K562 (cell line): ENCODE measurements at regions not wholly inside any gene's neighbourhood (a gene's known extent, or its start where the extent isn't known, plus 50 kb on each side); places are given as distances from the start of the nearest gene placed in this dataset.

Source experiments
- ATAC-seq: fragments of 200-7000 bp; cut with Tn5 transposase; 3 replicates; pipeline ENCODE4 v1.9.1; 2020; ENCODE audit warnings: moderate library complexity
- BruUV-seq: library from RNA; stranded (reverse); fragments of 400-500 nt; replicated peaks from 2 replicates; lab custom pipeline; 2021; lab: Mats Ljungman, UMichigan
- CTCF ChIA-PET: fragments of 300-600 bp; formaldehyde crosslinking; extraction: SDS; loops from one replicate; lab custom pipeline; 2021; ENCODE audit warnings: low intra/inter-chr PET ratio; lab: Yijun Ruan, JAX
- POLR2A ChIA-PET: fragments of 300-600, 350-650 bp; sonication (Branson Sonifier 250); formaldehyde crosslinking; extraction: SDS; loops from one replicate; lab custom pipeline; 2021; ENCODE audit warnings: antibody characterized with exemption, inconsistent platforms; lab: Yijun Ruan, JAX
- DNase-seq, 4 experiments: peaks; one replicate each; pipeline versions ENCODE4 v3.0.0 to v3.0.0-alpha.2; 2011 to 2018; ENCODE audit warnings: low spot score in 3 of 4, mixed read lengths in 3 of 4; ENCODE audit errors: extremely low read depth in 1 of 4
- FAIRE-seq: peaks from 2 replicates; lab custom pipeline; 2011; peaks lifted over from hg19 to GRCh38; lab: Jason Lieb, UNC
- H2AFZ ChIP-seq: 2 replicates; pipeline ENCODE4 v1.6.0; 2011; ENCODE audit warnings: low read depth, low read length, control low read depth, inconsistent platforms
- H3K27ac ChIP-seq: fragments of 200-600 bp; 3 replicates; pipeline ENCODE4 v1.8.0; 2011; ENCODE audit warnings: low read depth, mild to moderate bottlenecking, control low read depth, inconsistent platforms, low read length, moderate library complexity, mixed read lengths; ENCODE audit errors: extremely low read depth
- H3K27me3 ChIP-seq, 2 experiments: fragments of 300-600 bp in 1 of 2; 2 replicates in 1 of 2; 3 replicates in 1 of 2; pipeline versions ENCODE4 v1.6.0 to v1.8.0; 2011; ENCODE audit warnings: inconsistent platforms in 2 of 2, low read length in 2 of 2, mild to moderate bottlenecking in 1 of 2, mixed read lengths in 1 of 2, moderate library complexity in 1 of 2; ENCODE audit not compliant: control insufficient read depth in 2 of 2, insufficient read depth in 2 of 2
- H3K36me3 ChIP-seq: fragments of 300-600 bp; 3 replicates; pipeline ENCODE4 v1.8.0; 2011; ENCODE audit warnings: mild to moderate bottlenecking, low read length, inconsistent platforms; ENCODE audit not compliant: control insufficient read depth, insufficient read depth
- H3K4me1 ChIP-seq, 2 experiments: fragments of 200-600 bp in 1 of 2; replicated peaks in 1 of 2; 2 replicates in 1 of 2; 3 replicates in 1 of 2; pipeline versions ENCODE4 v1.5.1 to v1.8.0; 2011; ENCODE audit warnings: inconsistent platforms in 2 of 2, low read length in 2 of 2, mild to moderate bottlenecking in 1 of 2, mixed read lengths in 1 of 2, moderate library complexity in 1 of 2; ENCODE audit not compliant: control insufficient read depth in 2 of 2, insufficient read depth in 2 of 2
- H3K4me2 ChIP-seq: 2 replicates; pipeline ENCODE4 v1.6.1; 2011; ENCODE audit warnings: low read length, control low read depth, inconsistent platforms, mixed read lengths; ENCODE audit not compliant: insufficient read depth
- H3K4me3 ChIP-seq: fragments of 200-600 bp; sonication (generic), shearing (Covaris generic); 2 replicates; pipeline ENCODE4 v1.5.1; 2016; ENCODE audit warnings: control low read depth, inconsistent platforms
- H3K79me2 ChIP-seq: fragments of 200-600 bp; 3 replicates; pipeline ENCODE4 v1.8.0; 2011; ENCODE audit warnings: low read length, inconsistent platforms; ENCODE audit not compliant: control insufficient read depth, insufficient read depth
- H3K9ac ChIP-seq, 2 experiments: 2 replicates each; pipeline versions ENCODE4 v1.6.0 to v1.6.1; 2011; ENCODE audit warnings: low read depth in 2 of 2, low read length in 2 of 2, control low read depth in 1 of 2, inconsistent platforms in 1 of 2, mild to moderate bottlenecking in 1 of 2, mixed read lengths in 1 of 2; ENCODE audit not compliant: insufficient read depth in 1 of 2
- H3K9me1 ChIP-seq: one replicate; pipeline ENCODE4 v1.6.0; 2011; ENCODE audit warnings: inconsistent platforms, mild to moderate bottlenecking, low read length, moderate library complexity; ENCODE audit not compliant: control insufficient read depth, insufficient read depth
- H3K9me3 ChIP-seq: replicated peaks from 2 replicates; pipeline ENCODE4 v1.5.1; 2011; ENCODE audit warnings: low read depth, low read length, inconsistent platforms; ENCODE audit not compliant: control insufficient read depth, insufficient read depth
- H4K20me1 ChIP-seq: replicated peaks from 2 replicates; pipeline ENCODE4 v1.6.1; 2011; ENCODE audit warnings: low read length, inconsistent platforms, mixed read lengths; ENCODE audit not compliant: control insufficient read depth, insufficient read depth
- DACH1 ChIP-seq: fragments of 450-650 bp; IDR thresholded peaks from 2 replicates; pipeline ENCODE4 v1.6.1; 2018; ENCODE audit not compliant: partially characterized antibody
- GABPB1 ChIP-seq: sonication (generic); formaldehyde crosslinking; IDR thresholded peaks from 2 replicates; pipeline ENCODE4 v1.8.0; 2022; ENCODE audit warnings: mild to moderate bottlenecking, missing genetic modification reagents
- PTRF ChIP-seq: fragments of 450-650 bp; IDR thresholded peaks from 2 replicates; pipeline ENCODE4 v1.6.1; 2016; ENCODE audit warnings: mild to moderate bottlenecking, missing genetic modification characterization, missing compliant biosample characterization
- WGBS: fragments of 100-300 bp; shearing (Covaris generic); methylation state at CpG from one replicate; pipeline ENCODE4 v1.1.6; 2016; ENCODE audit warnings: low coverage, mixed read lengths; ENCODE audit not compliant: insufficient coverage; ENCODE audit errors: missing lambda C conversion rate; 5-methylcytosine and 5-hydroxymethylcytosine counted together
- in situ Hi-C: fragments of 300-500 bp; cut with MboI; formaldehyde crosslinking; loops from 4 replicates; pipeline ENCODE4 v1.15.0; 2018; ENCODE audit warnings: inconsistent platforms, mixed read lengths
- intact Hi-C: fragments of 100-400 bp; cut with micrococcal nuclease; formaldehyde crosslinking; loops from 2 replicates; pipeline ENCODE4 v1.14.2; 2022
- TF ChIP-seq, protein P1 (sequence below): fragments of 250-450 bp; sonication (Bioruptor Pico); IDR thresholded peaks from 2 replicates; pipeline ENCODE4 v1.4.0; 2020
- TF ChIP-seq, protein P2 (sequence below): fragments of 450-650 bp; IDR thresholded peaks from 2 replicates; pipeline ENCODE4 v1.6.1; 2016; ENCODE audit warnings: borderline replicate concordance
- TF ChIP-seq, protein P3 (sequence below): IDR thresholded peaks from 3 replicates; pipeline ENCODE4 v1.6.1; 2011; ENCODE audit warnings: borderline replicate concordance, mild to moderate bottlenecking, moderate library complexity; ENCODE audit not compliant: insufficient read length; ENCODE audit errors: extremely low read depth
- TF ChIP-seq, protein P4 (sequence below): fragments of 450-650 bp; conservative IDR thresholded peaks from 2 replicates; pipeline ENCODE4 v1.6.1; 2016; ENCODE audit warnings: missing genetic modification characterization, low read depth, mild to moderate bottlenecking, missing compliant biosample characterization, moderate library complexity

DNA sequence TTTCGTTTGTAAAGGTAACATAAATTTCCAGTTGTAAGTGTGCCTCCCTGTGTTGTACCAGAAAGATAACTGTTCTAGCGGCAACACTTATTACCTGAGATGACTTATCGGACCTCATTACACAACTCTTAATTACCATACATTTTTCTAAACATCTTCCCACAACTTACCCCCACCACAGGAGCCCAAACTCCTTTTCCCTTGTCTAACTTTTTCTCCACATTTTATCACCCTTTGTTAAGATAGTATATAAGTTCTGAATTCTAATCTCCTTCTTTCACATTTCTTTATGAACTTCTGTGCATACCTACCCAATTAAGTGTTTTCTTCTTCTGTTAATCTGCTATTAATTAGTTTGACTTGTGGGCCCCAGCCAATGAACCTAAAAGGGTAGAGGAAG is 143.7 kb upstream of the CAMK1G start:
- Histone ChIP-seq H3K4me1 (no peaks in the 10 kb centered on the region), H2AFZ (no peak overlapping the region), H3K79me2 (no peaks in the 10 kb centered on the region), H3K9ac (no peak overlapping the region), H3K36me3 (no peaks in the 10 kb centered on the region), H3K9me1 (no peaks in the 10 kb centered on the region), H4K20me1 (no peaks in the 10 kb centered on the region), H3K27ac (no peak overlapping the region), H3K4me3 (no peak overlapping the region), H3K4me2 (no peak overlapping the region), H3K9me3 (no peaks in the 10 kb centered on the region), H3K27me3 (no peaks in the 10 kb centered on the region)
- no peak for ATAC-seq
- TF ChIP-seq, protein P1, sequence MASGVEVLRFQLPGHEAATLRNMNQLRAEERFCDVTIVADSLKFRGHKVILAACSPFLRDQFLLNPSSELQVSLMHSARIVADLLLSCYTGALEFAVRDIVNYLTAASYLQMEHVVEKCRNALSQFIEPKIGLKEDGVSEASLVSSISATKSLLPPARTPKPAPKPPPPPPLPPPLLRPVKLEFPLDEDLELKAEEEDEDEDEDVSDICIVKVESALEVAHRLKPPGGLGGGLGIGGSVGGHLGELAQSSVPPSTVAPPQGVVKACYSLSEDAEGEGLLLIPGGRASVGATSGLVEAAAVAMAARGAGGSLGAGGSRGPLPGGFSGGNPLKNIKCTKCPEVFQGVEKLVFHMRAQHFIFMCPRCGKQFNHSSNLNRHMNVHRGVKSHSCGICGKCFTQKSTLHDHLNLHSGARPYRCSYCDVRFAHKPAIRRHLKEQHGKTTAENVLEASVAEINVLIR (CRISPR knock-in tag) = no peak
- no peak for TF ChIP-seq GABPB1 (CRISPR knock-in tag)
- TF ChIP-seq, protein P2, sequence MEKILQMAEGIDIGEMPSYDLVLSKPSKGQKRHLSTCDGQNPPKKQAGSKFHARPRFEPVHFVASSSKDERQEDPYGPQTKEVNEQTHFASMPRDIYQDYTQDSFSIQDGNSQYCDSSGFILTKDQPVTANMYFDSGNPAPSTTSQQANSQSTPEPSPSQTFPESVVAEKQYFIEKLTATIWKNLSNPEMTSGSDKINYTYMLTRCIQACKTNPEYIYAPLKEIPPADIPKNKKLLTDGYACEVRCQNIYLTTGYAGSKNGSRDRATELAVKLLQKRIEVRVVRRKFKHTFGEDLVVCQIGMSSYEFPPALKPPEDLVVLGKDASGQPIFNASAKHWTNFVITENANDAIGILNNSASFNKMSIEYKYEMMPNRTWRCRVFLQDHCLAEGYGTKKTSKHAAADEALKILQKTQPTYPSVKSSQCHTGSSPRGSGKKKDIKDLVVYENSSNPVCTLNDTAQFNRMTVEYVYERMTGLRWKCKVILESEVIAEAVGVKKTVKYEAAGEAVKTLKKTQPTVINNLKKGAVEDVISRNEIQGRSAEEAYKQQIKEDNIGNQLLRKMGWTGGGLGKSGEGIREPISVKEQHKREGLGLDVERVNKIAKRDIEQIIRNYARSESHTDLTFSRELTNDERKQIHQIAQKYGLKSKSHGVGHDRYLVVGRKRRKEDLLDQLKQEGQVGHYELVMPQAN = no peak
- TF ChIP-seq, protein P3, sequence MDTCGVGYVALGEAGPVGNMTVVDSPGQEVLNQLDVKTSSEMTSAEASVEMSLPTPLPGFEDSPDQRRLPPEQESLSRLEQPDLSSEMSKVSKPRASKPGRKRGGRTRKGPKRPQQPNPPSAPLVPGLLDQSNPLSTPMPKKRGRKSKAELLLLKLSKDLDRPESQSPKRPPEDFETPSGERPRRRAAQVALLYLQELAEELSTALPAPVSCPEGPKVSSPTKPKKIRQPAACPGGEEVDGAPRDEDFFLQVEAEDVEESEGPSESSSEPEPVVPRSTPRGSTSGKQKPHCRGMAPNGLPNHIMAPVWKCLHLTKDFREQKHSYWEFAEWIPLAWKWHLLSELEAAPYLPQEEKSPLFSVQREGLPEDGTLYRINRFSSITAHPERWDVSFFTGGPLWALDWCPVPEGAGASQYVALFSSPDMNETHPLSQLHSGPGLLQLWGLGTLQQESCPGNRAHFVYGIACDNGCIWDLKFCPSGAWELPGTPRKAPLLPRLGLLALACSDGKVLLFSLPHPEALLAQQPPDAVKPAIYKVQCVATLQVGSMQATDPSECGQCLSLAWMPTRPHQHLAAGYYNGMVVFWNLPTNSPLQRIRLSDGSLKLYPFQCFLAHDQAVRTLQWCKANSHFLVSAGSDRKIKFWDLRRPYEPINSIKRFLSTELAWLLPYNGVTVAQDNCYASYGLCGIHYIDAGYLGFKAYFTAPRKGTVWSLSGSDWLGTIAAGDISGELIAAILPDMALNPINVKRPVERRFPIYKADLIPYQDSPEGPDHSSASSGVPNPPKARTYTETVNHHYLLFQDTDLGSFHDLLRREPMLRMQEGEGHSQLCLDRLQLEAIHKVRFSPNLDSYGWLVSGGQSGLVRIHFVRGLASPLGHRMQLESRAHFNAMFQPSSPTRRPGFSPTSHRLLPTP = no peak
- TF ChIP-seq DACH1 = no peak
- TF ChIP-seq, protein P4, sequence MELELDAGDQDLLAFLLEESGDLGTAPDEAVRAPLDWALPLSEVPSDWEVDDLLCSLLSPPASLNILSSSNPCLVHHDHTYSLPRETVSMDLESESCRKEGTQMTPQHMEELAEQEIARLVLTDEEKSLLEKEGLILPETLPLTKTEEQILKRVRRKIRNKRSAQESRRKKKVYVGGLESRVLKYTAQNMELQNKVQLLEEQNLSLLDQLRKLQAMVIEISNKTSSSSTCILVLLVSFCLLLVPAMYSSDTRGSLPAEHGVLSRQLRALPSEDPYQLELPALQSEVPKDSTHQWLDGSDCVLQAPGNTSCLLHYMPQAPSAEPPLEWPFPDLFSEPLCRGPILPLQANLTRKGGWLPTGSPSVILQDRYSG (tag) = no peak
- no peak for TF ChIP-seq PTRF (tag)
- BruUV-seq = no TSS peak
- in situ Hi-C loops (no loop called here), intact Hi-C loops (no loop called here)
- CTCF ChIA-PET = no interaction called here
- POLR2A ChIA-PET = interaction anchor here (0.6 kb wide), 1 partner anchor 178 kb away, joined by 3 read pairs; no protein-coding TSS in a partner anchor
- 0% methylated on average over 3 of the region's 3 CpGs for WGBS
- no peak for FAIRE-seq
- no peak for DNase-seq
